GM23338 (cell line): ENCODE measurements at regions not wholly inside any gene's neighbourhood (a gene's known extent, or its start where the extent isn't known, plus 50 kb on each side); places are given as distances from the start of the nearest gene placed in this dataset.

Source experiments
- CTCF ChIP-seq, 2 experiments: fragments of 200-600 bp in 1 of 2; sonication (generic) in 1 of 2; conservative IDR thresholded peaks; 2 replicates each; pipeline versions ENCODE4 v1.5.1 to v1.6.1; 2016 to 2017; ENCODE audit warnings: antibody characterized with exemption in 2 of 2, low read depth in 2 of 2, mild to moderate bottlenecking in 2 of 2, moderate library complexity in 1 of 2
- EZH2 ChIP-seq: fragments of 200-600 bp; sonication (generic); IDR thresholded peaks from one replicate; pipeline ENCODE4 v1.8.0; 2017; ENCODE audit warnings: antibody characterized with exemption, mild to moderate bottlenecking, low read depth; ENCODE audit not compliant: unreplicated experiment
- JUNB ChIP-seq: IDR thresholded peaks from one replicate; pipeline ENCODE4 v1.6.1; 2016; ENCODE audit warnings: antibody characterized with exemption; ENCODE audit not compliant: unreplicated experiment
- NANOG ChIP-seq: IDR thresholded peaks from 2 replicates; pipeline ENCODE4 v1.6.1; 2016; ENCODE audit warnings: antibody characterized with exemption, borderline replicate concordance
- REST ChIP-seq: IDR thresholded peaks from one replicate; pipeline ENCODE4 v1.6.1; 2018; ENCODE audit warnings: antibody characterized with exemption; ENCODE audit not compliant: unreplicated experiment
- ZNF114 ChIP-seq: fragments of 250-450 bp; sonication (Bioruptor Pico); IDR thresholded peaks from 2 replicates; pipeline ENCODE4 v1.5.0; 2020; ENCODE audit warnings: mild to moderate bottlenecking, moderate library complexity
- ZNF462 ChIP-seq: fragments of 250-450 bp; sonication (Bioruptor Pico); IDR thresholded peaks from 2 replicates; pipeline ENCODE4 v1.5.0; 2020; ENCODE audit warnings: mild to moderate bottlenecking, moderate library complexity

GRCh38 chr12:88909510-88909909, 329.2 kb upstream of the KITLG start (continued):
- TF ChIP-seq ZNF462 (CRISPR knock-in tag) (no peak), REST (no peak), JUNB (no peak), EZH2 (no peak), NANOG (no peak), ZNF114 (no peak), CTCF (conservative IDR thresholded peaks at IDR 0.05; ENCODE audit: low read depth in 2 of 2) (no peak)
